Thoracic aorta (tissue), 2 donors: ENCODE measurements at regions not wholly inside any gene's neighbourhood (a gene's known extent, or its start where the extent isn't known, plus 50 kb on each side); places are given as distances from the start of the nearest gene placed in this dataset.

Experiments used
- ATAC-seq: fragments of 150-250 bp; one replicate; pipeline ENCODE4 v1.8.0; 2017; ENCODE audit warnings: low read depth; ENCODE audit not compliant: insufficient number of reproducible peaks, low FRiP score
- DNase-seq: peaks from one replicate; pipeline ENCODE4 v3.0.0-alpha.2; 2020; ENCODE audit warnings: low spot score
- H3K27ac ChIP-seq, 2 donors: fragments of 200-600 bp; sonication (generic); 1 replicate in 1 of 2; 2 replicates in 1 of 2; pipeline ENCODE4 v1.5.1; 2016; ENCODE audit warnings: mild to moderate bottlenecking in 2 of 2, moderate library complexity in 2 of 2
- H3K27me3 ChIP-seq: fragments of 200-600 bp; sonication (generic); replicated peaks from 2 replicates; pipeline ENCODE4 v1.6.0; 2016; ENCODE audit warnings: mild to moderate bottlenecking; ENCODE audit not compliant: insufficient read depth
- H3K36me3 ChIP-seq: fragments of 200-600 bp; sonication (generic); one replicate; pipeline ENCODE4 v1.5.1; 2016
- H3K4me1 ChIP-seq, 2 donors: fragments of 200-600 bp; sonication (generic); 1 replicate in 1 of 2; 2 replicates in 1 of 2; pipeline versions ENCODE4 v1.5.1 to v1.6.0; 2016; ENCODE audit warnings: low read depth in 2 of 2, mild to moderate bottlenecking in 1 of 2; ENCODE audit not compliant: control insufficient read depth in 1 of 2
- H3K4me3 ChIP-seq: fragments of 200-600 bp; sonication (generic); 2 replicates; pipeline ENCODE4 v1.5.1; 2016; ENCODE audit warnings: mild to moderate bottlenecking
- H3K9me3 ChIP-seq: fragments of 200-600 bp; sonication (generic); 2 replicates; pipeline ENCODE4 v1.5.1; 2016
- CTCF ChIP-seq: fragments of 200-600 bp; sonication (generic); IDR thresholded peaks from one replicate; pipeline ENCODE4 v1.5.1; 2019; ENCODE audit warnings: antibody characterized with exemption

GRCh38 chr1:163406772-163407171 lies 85.0 kb downstream of the NUF2 start:
- H3K27me3 ChIP-seq, result no peaks in the 10 kb centered on the region
- no peaks in the 10 kb centered on the region for H3K4me1 ChIP-seq
- H3K9me3 ChIP-seq, result no peaks in the 10 kb centered on the region
- H3K27ac ChIP-seq, result no peak overlapping the region
- no peak overlapping the region for H3K4me3 ChIP-seq
- no peaks in the 10 kb centered on the region for H3K36me3 ChIP-seq
- TF ChIP-seq CTCF, result no peak
- no peak for ATAC-seq
- no peak for DNase-seq

GRCh38 chr1:163408262-163408661 lies 86.5 kb downstream of the NUF2 start:
- TF ChIP-seq CTCF, result no peak
- no peaks in the 10 kb centered on the region for H3K36me3 ChIP-seq
- no peak for DNase-seq

GRCh38 chr1:163410073-163410999 lies 88.6 kb downstream of the NUF2 start:
- ATAC-seq (no peak), DNase-seq (no peak)
- Histone ChIP-seq H3K27me3 (no peaks in the 10 kb centered on the region), H3K4me3 (no peak overlapping the region), H3K9me3 (no peaks in the 10 kb centered on the region), H3K4me1 (no peaks in the 10 kb centered on the region), H3K36me3 (no peaks in the 10 kb centered on the region), H3K27ac (no peak overlapping the region)
- peak; percentile 50 for TF ChIP-seq CTCF

More at GRCh38 chr1:163408262-163408661, 86.5 kb downstream of the NUF2 start:
- no peak overlapping the region for H3K4me3 ChIP-seq
- H3K9me3 ChIP-seq, result no peaks in the 10 kb centered on the region
- no peak for ATAC-seq
- no peak overlapping the region for H3K27ac ChIP-seq
- no peaks in the 10 kb centered on the region for H3K4me1 ChIP-seq
- no peaks in the 10 kb centered on the region for H3K27me3 ChIP-seq

- Histone ChIP-seq H3K27ac (no peak overlapping the region), H3K36me3 (no peaks in the 10 kb centered on the region), H3K9me3 (no peaks in the 10 kb centered on the region), H3K4me3 (no peak overlapping the region), H3K27me3 (no peaks in the 10 kb centered on the region), H3K4me1 (no peaks in the 10 kb centered on the region)
- DNase-seq, result no peak
- TF ChIP-seq CTCF, result no peak
- no peak for ATAC-seq
Observed at GRCh38 chr1:163412221-163412620, 90.5 kb downstream of the NUF2 start.

- no peak overlapping the region for H3K4me3 ChIP-seq
- DNase-seq (no peak), ATAC-seq (no peak)
- H3K27me3 ChIP-seq, result no peaks in the 10 kb centered on the region
- no peak overlapping the region for H3K27ac ChIP-seq
- no peak for TF ChIP-seq CTCF
- H3K9me3 ChIP-seq, result no peaks in the 10 kb centered on the region
- H3K4me1 ChIP-seq, result no peaks in the 10 kb centered on the region
- no peaks in the 10 kb centered on the region for H3K36me3 ChIP-seq
Observed at GRCh38 chr1:163414778-163415177, 93.0 kb downstream of the NUF2 start.
